ENCODE measurements at regions not wholly inside any gene's neighbourhood (a gene's known extent, or its start where the extent isn't known, plus 50 kb on each side); places are given as distances from the start of the nearest gene placed in this dataset.
"Not testable (repeated sequence)": the region's sequence is repeated elsewhere in the genome, so short reads cannot be mapped to it uniquely, and the experiment has no call there.

- SMC1A ChIA-PET (ENCODE audit: uncharacterized antibody, unreplicated experiment); in situ Hi-C loops (cut with MboI): not testable (repeated sequence)
Observed at GRCh38 chr9:38967285-38967684, 247.4 kb upstream of the FAM240B start.

GRCh38 chr9:38959812-38960211, 239.9 kb upstream of the FAM240B start:
- in situ Hi-C loops (cut with MboI); POLR2A ChIA-PET; H3K4me2 ChIP-seq (ENCODE audit: control insufficient read depth, insufficient read depth); RAD21 ChIA-PET (ENCODE audit: unreplicated experiment); DNase-seq (ENCODE audit: low read depth, low spot score); H3K27ac ChIP-seq (ENCODE audit: control insufficient read depth, insufficient read depth); H3K36me3 ChIP-seq (ENCODE audit: control insufficient read depth in 2 of 2, insufficient read depth in 2 of 2, low read length in 1 of 2); ATAC-seq; BruUV-seq (replicated peaks); CTCF ChIA-PET; SMC1A ChIA-PET (ENCODE audit: uncharacterized antibody, unreplicated experiment); H3K9me3 ChIP-seq (replicated peaks; ENCODE audit: control insufficient read depth, insufficient read depth, low read length); H2AFZ ChIP-seq (ENCODE audit: control insufficient read depth, low read depth, low read length); intact Hi-C loops (cut with micrococcal nuclease; ENCODE audit: unreplicated experiment); H3K4me3 ChIP-seq; FAIRE-seq; H3K79me2 ChIP-seq (ENCODE audit: control insufficient read depth, insufficient read depth, low read length); H3K27me3 ChIP-seq (replicated peaks in 1 of 2; ENCODE audit: control insufficient read depth in 2 of 2, insufficient read depth in 2 of 2, low read length in 1 of 2); H3K9ac ChIP-seq (ENCODE audit: control insufficient read depth, insufficient read depth, low read length); H3K4me1 ChIP-seq (ENCODE audit: control insufficient read depth, insufficient read depth, low read length); H4K20me1 ChIP-seq (ENCODE audit: control insufficient read depth, insufficient read depth): not testable (repeated sequence)
- WGBS (ENCODE audit: insufficient coverage, insufficient replicate concordance, low lambda C conversion rate, missing lambda C conversion rate): no CpG with 5 or more reads among the region's 4 CpGs

More at GRCh38 chr9:38967285-38967684, 247.4 kb upstream of the FAM240B start:
- H2AFZ ChIP-seq (ENCODE audit: control insufficient read depth, low read depth, low read length); RAD21 ChIA-PET (ENCODE audit: unreplicated experiment); H3K36me3 ChIP-seq (ENCODE audit: control insufficient read depth in 2 of 2, insufficient read depth in 2 of 2, low read length in 1 of 2); H4K20me1 ChIP-seq (ENCODE audit: control insufficient read depth, insufficient read depth); H3K27ac ChIP-seq (ENCODE audit: control insufficient read depth, insufficient read depth); H3K4me2 ChIP-seq (ENCODE audit: control insufficient read depth, insufficient read depth); POLR2A ChIA-PET; H3K9me3 ChIP-seq (replicated peaks; ENCODE audit: control insufficient read depth, insufficient read depth, low read length); BruUV-seq (replicated peaks); H3K79me2 ChIP-seq (ENCODE audit: control insufficient read depth, insufficient read depth, low read length); intact Hi-C loops (cut with micrococcal nuclease; ENCODE audit: unreplicated experiment); H3K4me3 ChIP-seq; DNase-seq (ENCODE audit: low read depth, low spot score); FAIRE-seq; H3K27me3 ChIP-seq (replicated peaks in 1 of 2; ENCODE audit: control insufficient read depth in 2 of 2, insufficient read depth in 2 of 2, low read length in 1 of 2); H3K9ac ChIP-seq (ENCODE audit: control insufficient read depth, insufficient read depth, low read length); ATAC-seq; H3K4me1 ChIP-seq (ENCODE audit: control insufficient read depth, insufficient read depth, low read length); CTCF ChIA-PET: not testable (repeated sequence)
- 100% methylated on average over 1 of the region's 3 CpGs for WGBS (ENCODE audit: insufficient coverage, insufficient replicate concordance, low lambda C conversion rate, missing lambda C conversion rate)

- RAD21 ChIA-PET (ENCODE audit: unreplicated experiment); H3K36me3 ChIP-seq (ENCODE audit: control insufficient read depth in 2 of 2, insufficient read depth in 2 of 2, low read length in 1 of 2); H3K9me3 ChIP-seq (replicated peaks; ENCODE audit: control insufficient read depth, insufficient read depth, low read length); H3K9ac ChIP-seq (ENCODE audit: control insufficient read depth, insufficient read depth, low read length); POLR2A ChIA-PET; H3K27me3 ChIP-seq (replicated peaks in 1 of 2; ENCODE audit: control insufficient read depth in 2 of 2, insufficient read depth in 2 of 2, low read length in 1 of 2); CTCF ChIA-PET; DNase-seq (ENCODE audit: low read depth, low spot score); H3K79me2 ChIP-seq (ENCODE audit: control insufficient read depth, insufficient read depth, low read length); FAIRE-seq; H3K4me3 ChIP-seq; SMC1A ChIA-PET (ENCODE audit: uncharacterized antibody, unreplicated experiment); in situ Hi-C loops (cut with MboI); H2AFZ ChIP-seq (ENCODE audit: control insufficient read depth, low read depth, low read length); ATAC-seq; BruUV-seq (replicated peaks); H3K4me2 ChIP-seq (ENCODE audit: control insufficient read depth, insufficient read depth); intact Hi-C loops (cut with micrococcal nuclease; ENCODE audit: unreplicated experiment); H3K27ac ChIP-seq (ENCODE audit: control insufficient read depth, insufficient read depth); H4K20me1 ChIP-seq (ENCODE audit: control insufficient read depth, insufficient read depth); H3K4me1 ChIP-seq (ENCODE audit: control insufficient read depth, insufficient read depth, low read length): not testable (repeated sequence)
- whole genome bisulfite sequencing (ENCODE audit: insufficient coverage, insufficient replicate concordance, low lambda C conversion rate, missing lambda C conversion rate): 22% methylated on average over 4 of the region's 4 CpGs
Observed at GRCh38 chr9:38955837-38956236, 235.9 kb upstream of the FAM240B start.

GRCh38 chr9:38952715-38953341, 232.9 kb upstream of the FAM240B start:
- H3K27me3 ChIP-seq (replicated peaks in 1 of 2; ENCODE audit: control insufficient read depth in 2 of 2, insufficient read depth in 2 of 2, low read length in 1 of 2); CTCF ChIA-PET; H3K79me2 ChIP-seq (ENCODE audit: control insufficient read depth, insufficient read depth, low read length); RAD21 ChIA-PET (ENCODE audit: unreplicated experiment); FAIRE-seq; DNase-seq (ENCODE audit: low read depth, low spot score); H3K27ac ChIP-seq (ENCODE audit: control insufficient read depth, insufficient read depth); BruUV-seq (replicated peaks); intact Hi-C loops (cut with micrococcal nuclease; ENCODE audit: unreplicated experiment); H3K4me1 ChIP-seq (ENCODE audit: control insufficient read depth, insufficient read depth, low read length); POLR2A ChIA-PET; H3K9me3 ChIP-seq (replicated peaks; ENCODE audit: control insufficient read depth, insufficient read depth, low read length); H3K4me2 ChIP-seq (ENCODE audit: control insufficient read depth, insufficient read depth); in situ Hi-C loops (cut with MboI); ATAC-seq; H3K4me3 ChIP-seq; SMC1A ChIA-PET (ENCODE audit: uncharacterized antibody, unreplicated experiment); H4K20me1 ChIP-seq (ENCODE audit: control insufficient read depth, insufficient read depth); H3K9ac ChIP-seq (ENCODE audit: control insufficient read depth, insufficient read depth, low read length); H3K36me3 ChIP-seq (ENCODE audit: control insufficient read depth in 2 of 2, insufficient read depth in 2 of 2, low read length in 1 of 2); H2AFZ ChIP-seq (ENCODE audit: control insufficient read depth, low read depth, low read length): not testable (repeated sequence)
- 31% methylated on average over 4 of the region's 8 CpGs for WGBS (ENCODE audit: insufficient coverage, insufficient replicate concordance, low lambda C conversion rate, missing lambda C conversion rate)

Data from GM12878 (cell line).